CD4-positive, alpha-beta T cell treated with Interleukin-2 at 100 ng/mL for 4 hours (primary cell): ENCODE measurements at regions not wholly inside any gene's neighbourhood (a gene's known extent, or its start where the extent isn't known, plus 50 kb on each side); places are given as distances from the start of the nearest gene placed in this dataset.
"Not testable (repeated sequence)": the region's sequence is repeated elsewhere in the genome, so short reads cannot be mapped to it uniquely, and the experiment has no call there.

Source experiments
- DNase-seq: peaks from one replicate; pipeline ENCODE4 v3.0.0-alpha.2; 2020; ENCODE audit warnings: low spot score

DNA sequence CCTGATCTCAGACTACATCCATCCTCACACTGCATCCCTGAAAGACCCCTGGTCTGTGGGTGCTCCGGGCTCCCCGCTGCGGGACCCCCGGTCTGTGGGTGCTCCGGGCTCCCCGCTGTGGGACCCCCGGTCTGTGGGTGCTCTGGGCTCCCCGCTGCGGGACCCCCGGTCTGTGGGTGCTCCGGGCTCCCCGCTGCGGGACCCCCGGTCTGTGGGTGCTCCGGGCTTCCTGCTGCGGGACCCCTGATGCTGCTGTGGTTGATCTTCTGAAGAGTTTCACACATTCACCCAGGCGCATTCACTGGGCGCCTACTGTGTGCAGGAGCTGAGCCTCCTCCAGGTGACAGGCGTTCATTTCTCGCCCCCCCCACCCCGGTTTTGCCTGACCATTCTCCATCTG is 162.7 kb upstream of the SALL3 start:
- no peak for DNase-seq

- DNase-seq = no peak
Measured at GRCh38 chr18:78818495-78818894, 161.1 kb upstream of the SALL3 start.

GRCh38 chr18:78818961-78819360 is 160.7 kb upstream of the SALL3 start:
- no peak for DNase-seq

DNA sequence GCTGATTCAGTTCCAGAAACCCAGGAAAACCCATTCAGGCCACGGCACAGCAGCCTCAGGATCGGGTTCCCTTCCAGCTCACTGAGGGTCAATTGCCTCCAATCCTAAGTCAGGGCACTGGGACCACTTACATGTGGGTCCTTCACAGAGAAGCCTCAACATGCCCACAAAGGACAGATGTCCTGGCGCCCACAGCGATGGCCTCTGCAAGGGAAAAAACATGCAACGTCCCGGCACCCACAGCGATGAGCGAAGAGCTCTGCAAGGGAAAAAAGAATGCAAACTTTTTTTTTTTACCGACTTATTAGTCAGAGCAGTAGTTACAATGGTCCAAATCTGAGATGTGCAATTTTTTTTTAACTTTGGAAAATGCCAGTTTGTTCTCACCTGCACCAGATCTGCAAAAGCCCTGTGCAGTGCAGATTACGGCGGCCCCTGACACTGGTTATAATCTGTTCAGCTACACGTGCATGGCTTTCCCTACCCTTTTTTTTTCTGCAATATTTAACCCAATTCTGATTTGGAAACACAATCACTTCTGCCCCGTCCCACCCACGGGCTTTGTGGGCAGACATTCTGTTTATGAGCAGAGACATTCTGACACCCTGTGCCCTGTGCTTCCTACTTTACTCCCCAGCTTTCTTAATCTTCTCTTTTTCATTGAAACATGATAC is 159.3 kb upstream of the SALL3 start:
- DNase-seq = no peak

- no peak for DNase-seq
Measured at GRCh38 chr18:78821396-78821795, 158.2 kb upstream of the SALL3 start.

DNA sequence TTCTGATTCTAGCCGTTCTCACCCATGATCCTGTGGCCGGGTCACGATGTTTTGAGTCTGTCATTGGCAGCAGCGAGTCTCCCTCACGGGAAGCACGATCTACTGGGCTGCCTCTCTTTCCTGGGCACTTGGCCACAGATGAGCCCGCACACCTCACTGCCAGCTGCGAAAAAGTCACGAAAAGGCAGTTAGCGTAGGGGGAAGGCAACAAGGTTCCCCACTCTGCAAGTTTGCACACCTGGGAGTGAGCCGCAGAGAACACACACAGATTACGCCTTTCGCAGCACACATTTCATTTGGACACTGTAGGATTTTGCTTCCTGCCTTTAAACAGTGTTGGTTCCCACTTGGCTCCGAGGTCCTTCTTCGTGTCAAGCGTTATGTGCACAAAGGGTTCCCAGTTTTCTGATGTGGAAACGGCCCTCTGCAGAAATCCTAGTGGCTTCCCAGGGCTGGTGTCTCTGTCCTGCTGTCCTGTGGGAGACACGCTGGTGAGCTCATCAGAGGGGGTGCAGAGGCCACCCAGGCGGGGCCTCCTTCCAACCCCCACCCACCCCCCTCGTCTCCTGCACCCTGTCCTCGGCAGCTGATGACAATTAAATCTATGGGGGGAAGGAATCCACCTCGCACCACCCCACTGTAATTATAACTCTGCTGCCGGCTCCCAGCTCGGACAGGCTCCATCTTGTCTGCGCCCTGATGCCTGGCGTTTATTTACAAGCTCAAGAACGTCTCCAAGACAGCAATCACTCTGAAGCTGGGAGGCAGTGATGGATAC is 157.3 kb upstream of the SALL3 start:
- DNase-seq = no peak

DNA sequence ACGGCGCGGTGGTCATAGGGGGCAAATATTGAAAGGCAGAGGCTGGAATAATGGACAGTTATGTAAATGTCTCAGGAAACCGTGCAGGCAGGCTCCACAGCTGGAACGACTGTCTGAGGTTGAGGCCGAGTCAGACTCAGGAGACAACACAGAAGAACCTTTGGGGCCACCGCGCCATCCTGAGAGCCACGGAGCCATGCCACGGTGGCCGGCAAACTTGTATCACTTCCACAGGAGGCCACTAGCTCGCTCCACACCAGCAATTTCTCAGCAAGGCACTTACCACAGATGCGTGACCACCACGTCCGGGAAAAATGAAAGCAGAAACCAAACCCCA is 156.7 kb upstream of the SALL3 start:
- DNase-seq = no peak

GRCh38 chr18:78825168-78825567 is 154.4 kb upstream of the SALL3 start:
- DNase-seq = no peak

- no peak for DNase-seq
Measured at GRCh38 chr18:78826631-78827030, 153.0 kb upstream of the SALL3 start.

GRCh38 chr18:78827141-78827540 is 152.5 kb upstream of the SALL3 start:
- DNase-seq = no peak

- no peak for DNase-seq
Measured at GRCh38 chr18:78828131-78828530, 151.5 kb upstream of the SALL3 start.

- not testable (repeated sequence) for DNase-seq
Measured at GRCh38 chr18:78829026-78829425, 150.6 kb upstream of the SALL3 start.

DNA sequence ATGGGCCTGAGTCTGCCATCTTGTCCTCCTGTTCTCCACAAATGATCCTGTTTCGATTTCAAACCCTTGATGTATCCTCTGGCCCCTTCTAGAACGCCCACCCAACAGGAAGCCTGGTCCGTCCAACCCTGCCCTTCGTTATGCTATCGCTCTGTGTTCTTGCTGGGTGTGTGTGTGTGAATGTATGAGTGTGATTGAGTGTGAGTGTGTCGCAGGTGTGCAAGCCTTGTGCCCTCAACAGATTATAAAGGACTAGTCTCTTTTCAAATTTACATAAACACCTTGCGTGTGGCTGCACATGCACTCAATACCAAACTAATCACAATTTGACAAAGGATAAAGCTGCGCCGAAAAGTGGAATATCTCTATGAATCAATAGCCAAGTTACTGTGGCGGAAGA is 149.5 kb upstream of the SALL3 start:
- DNase-seq = no peak

GRCh38 chr18:78830826-78831225 is 148.8 kb upstream of the SALL3 start:
- no peak for DNase-seq

- no peak for DNase-seq
Measured at GRCh38 chr18:78831603-78832002, 148.0 kb upstream of the SALL3 start.

- no peak for DNase-seq
Measured at GRCh38 chr18:78833833-78834232, 145.8 kb upstream of the SALL3 start.

DNA sequence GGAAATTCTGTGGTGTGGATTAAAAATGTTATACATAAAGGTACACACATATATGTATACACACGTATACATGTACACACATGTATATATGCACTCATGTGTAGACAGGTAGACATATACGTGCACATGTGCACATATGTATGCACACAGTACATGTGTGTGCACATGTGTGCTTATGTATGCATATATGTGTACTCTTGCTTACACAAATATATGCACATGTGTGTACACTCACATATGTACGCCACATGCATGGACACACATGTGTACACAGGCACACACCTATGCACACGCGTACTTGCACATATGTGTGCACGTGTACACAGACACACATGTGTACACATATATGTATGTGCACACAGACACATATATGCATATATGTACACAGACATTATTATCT is 142.8 kb upstream of the SALL3 start:
- DNase-seq = no peak

- DNase-seq = no peak
Measured at GRCh38 chr18:78837754-78838153, 141.9 kb upstream of the SALL3 start.

GRCh38 chr18:78838183-78838582 is 141.4 kb upstream of the SALL3 start:
- no peak for DNase-seq

- no peak for DNase-seq
Measured at GRCh38 chr18:78849046-78849445, 130.6 kb upstream of the SALL3 start.

- no peak for DNase-seq
Measured at GRCh38 chr18:78849458-78849857, 130.2 kb upstream of the SALL3 start.

- DNase-seq = no peak
Measured at GRCh38 chr18:78853341-78853740, 126.3 kb upstream of the SALL3 start.

DNA sequence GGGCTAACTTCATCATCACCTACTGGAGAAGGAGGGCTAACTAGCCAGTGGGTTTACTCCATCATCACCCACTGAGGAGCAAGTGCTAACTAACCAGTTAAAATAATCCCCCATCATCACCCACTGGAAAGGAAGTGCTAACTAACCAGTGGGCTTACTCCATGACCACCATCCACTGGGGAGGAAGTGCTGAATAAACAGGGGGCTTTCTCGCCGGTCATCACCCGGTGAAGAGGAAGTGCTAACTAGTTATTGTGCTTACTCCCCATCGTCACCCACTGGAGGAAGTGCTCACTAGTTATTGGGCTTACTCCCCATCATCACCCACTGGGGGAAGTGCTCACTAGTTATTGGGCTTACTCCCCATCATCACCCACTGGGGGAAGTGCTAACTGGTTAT is 124.4 kb upstream of the SALL3 start:
- DNase-seq = no peak
